PC-3 (cell line): ENCODE measurements at regions not wholly inside any gene's neighbourhood (a gene's known extent, or its start where the extent isn't known, plus 50 kb on each side); places are given as distances from the start of the nearest gene placed in this dataset.

Source experiments
- ATAC-seq: fragments of 200-7000 bp; cut with Tn5 transposase; 2 replicates; pipeline ENCODE4 v1.9.1; 2020; ENCODE audit warnings: mild to moderate bottlenecking, moderate library complexity
- BruUV-seq: library from RNA; stranded (reverse); fragments of 400-500 nt; replicated peaks from 2 replicates; lab custom pipeline; 2021; lab: Mats Ljungman, UMichigan
- CTCF ChIA-PET: fragments of 300-600 bp; sonication (Branson Sonifier 250); formaldehyde crosslinking; loops from one replicate; lab custom pipeline; 2022; ENCODE audit warnings: antibody characterized with exemption; lab: Charles Lee
- POLR2A ChIA-PET: fragments of 300-600 bp; sonication (Branson Sonifier 250); formaldehyde crosslinking; loops from one replicate; lab custom pipeline; 2022; ENCODE audit warnings: antibody characterized with exemption; ENCODE audit not compliant: unreplicated experiment; lab: Charles Lee
- DNase-seq: peaks from one replicate; pipeline ENCODE4 v3.0.0-alpha.2; 2015
- H2AFZ ChIP-seq: fragments of 300-600 bp; sonication (generic); 2 replicates; pipeline ENCODE4 v1.6.0; 2016; ENCODE audit warnings: antibody characterized with exemption, low read length
- H3F3A ChIP-seq: fragments of 300-600 bp; sonication (generic); one replicate; pipeline ENCODE4 v1.6.0; 2017; ENCODE audit warnings: antibody characterized with exemption, low read length, control low read depth, mild to moderate bottlenecking; ENCODE audit not compliant: unreplicated experiment
- H3K27ac ChIP-seq: fragments of 300-600 bp; sonication (generic); 2 replicates; pipeline ENCODE4 v1.5.1; 2016; ENCODE audit warnings: mild to moderate bottlenecking, low read length
- H3K27me3 ChIP-seq: fragments of 300-600 bp; sonication (generic); 2 replicates; pipeline ENCODE4 v1.6.1; 2016; ENCODE audit warnings: low read length, mixed read lengths
- H3K36me3 ChIP-seq: fragments of 300-600 bp; sonication (generic); 2 replicates; pipeline ENCODE4 v1.6.1; 2016; ENCODE audit warnings: low read depth, mixed run types, low read length, mixed read lengths
- H3K4me1 ChIP-seq: fragments of 300-600 bp; sonication (generic); 2 replicates; pipeline ENCODE4 v1.5.1; 2016; ENCODE audit warnings: low read length; ENCODE audit not compliant: insufficient read depth
- H3K4me2 ChIP-seq: fragments of 300-600 bp; sonication (generic); 2 replicates; pipeline ENCODE4 v1.6.0; 2016; ENCODE audit warnings: low read length
- H3K4me3 ChIP-seq: fragments of 300-600 bp; sonication (generic); 2 replicates; pipeline ENCODE4 v1.5.1; 2016; ENCODE audit warnings: mild to moderate bottlenecking, low read length, mixed read lengths
- H3K79me2 ChIP-seq: fragments of 300-600 bp; sonication (generic); 2 replicates; pipeline ENCODE4 v1.6.1; 2017; ENCODE audit warnings: low read length, mixed read lengths
- H3K9ac ChIP-seq: fragments of 300-600 bp; sonication (generic); 2 replicates; pipeline ENCODE4 v1.6.0; 2016; ENCODE audit warnings: mild to moderate bottlenecking, low read length
- H3K9me2 ChIP-seq: fragments of 300-600 bp; sonication (generic); replicated peaks from 2 replicates; pipeline ENCODE4 v1.6.1; 2016; ENCODE audit warnings: mixed run types, low read length, mixed read lengths
- H3K9me3 ChIP-seq: fragments of 300-600 bp; sonication (generic); 2 replicates; pipeline ENCODE4 v1.6.1; 2016; ENCODE audit warnings: low read length, mixed read lengths
- H4K20me1 ChIP-seq: fragments of 300-600 bp; sonication (generic); 2 replicates; pipeline ENCODE4 v1.6.1; 2016; ENCODE audit warnings: low read length, mixed read lengths
- CTCF ChIP-seq: fragments of 300-600 bp; sonication (generic); conservative IDR thresholded peaks from 2 replicates; pipeline ENCODE4 v1.5.1; 2017; ENCODE audit warnings: antibody characterized with exemption, low read depth, mild to moderate bottlenecking, low read length
- EZH2 ChIP-seq: fragments of 300-600 bp; sonication (generic); IDR thresholded peaks from one replicate; pipeline ENCODE4 v1.6.1; 2017; ENCODE audit warnings: antibody characterized with exemption, mild to moderate bottlenecking, low read length; ENCODE audit not compliant: unreplicated experiment
- EZH2phosphoT487 ChIP-seq: fragments of 300-600 bp; sonication (generic); IDR thresholded peaks from 2 replicates; pipeline ENCODE4 v1.6.1; 2018; ENCODE audit warnings: mild to moderate bottlenecking, antibody characterized with exemption, low read length, borderline replicate concordance
- intact Hi-C: fragments of 100-400 bp; cut with micrococcal nuclease; formaldehyde crosslinking; loops from 2 replicates; pipeline ENCODE4 v1.9.0; 2023

- DNase-seq (no peak), ATAC-seq (no peak)
- no peaks in the 10 kb centered on the region for H3K27me3 ChIP-seq
- no peak overlapping the region for H3K4me3 ChIP-seq
- intact Hi-C loops, result no loop called here
- H3K36me3 ChIP-seq, result no peaks in the 10 kb centered on the region
- H3F3A ChIP-seq, result no peaks in the 10 kb centered on the region
- H3K9me3 ChIP-seq, result no peaks in the 10 kb centered on the region
- H3K4me1 ChIP-seq, result no peaks in the 10 kb centered on the region
- ChIA-PET CTCF (no interaction called here), POLR2A (no interaction called here)
- BruUV-seq, result no TSS peak
- no peak overlapping the region for H3K27ac ChIP-seq
- no peaks in the 10 kb centered on the region for H3K9me2 ChIP-seq
- H2AFZ ChIP-seq, result no peak overlapping the region
- TF ChIP-seq EZH2phosphoT487 (no peak), EZH2 (no peak), CTCF (no peak)
- no peaks in the 10 kb centered on the region for H3K79me2 ChIP-seq
- H3K9ac ChIP-seq, result no peak overlapping the region
- no peak overlapping the region for H3K4me2 ChIP-seq
- H4K20me1 ChIP-seq, result no peaks in the 10 kb centered on the region
Measured at GRCh38 chr4:114193624-114194399, 214.4 kb upstream of the ARSJ start.

GRCh38 chr4:114196606-114197005, 217.2 kb upstream of the ARSJ start:
- DNase-seq, result no peak
- intact Hi-C loops, result no loop called here
- ChIA-PET CTCF (no interaction called here), POLR2A (no interaction called here)
- Histone ChIP-seq H3K36me3 (no peaks in the 10 kb centered on the region), H3K4me3 (no peak overlapping the region), H3K4me1 (no peaks in the 10 kb centered on the region), H4K20me1 (no peaks in the 10 kb centered on the region), H2AFZ (no peak overlapping the region), H3K27me3 (no peaks in the 10 kb centered on the region), H3F3A (no peaks in the 10 kb centered on the region), H3K27ac (no peak overlapping the region), H3K4me2 (no peak overlapping the region), H3K9me3 (no peaks in the 10 kb centered on the region), H3K9me2 (no peaks in the 10 kb centered on the region), H3K79me2 (no peaks in the 10 kb centered on the region), H3K9ac (no peak overlapping the region)
- no peak for ATAC-seq
- TF ChIP-seq EZH2, result no peak
- TF ChIP-seq CTCF, result no peak
- TF ChIP-seq EZH2phosphoT487, result no peak
- BruUV-seq, result no TSS peak

GRCh38 chr4:114200026-114200425, 220.6 kb upstream of the ARSJ start:
- Histone ChIP-seq H3K9me3 (no peaks in the 10 kb centered on the region), H3K4me3 (no peak overlapping the region), H3K9ac (no peak overlapping the region), H3K79me2 (no peaks in the 10 kb centered on the region), H3K4me2 (no peak overlapping the region), H3K27ac (no peak overlapping the region), H3F3A (no peaks in the 10 kb centered on the region), H3K9me2 (no peaks in the 10 kb centered on the region), H3K36me3 (no peaks in the 10 kb centered on the region), H3K27me3 (no peaks in the 10 kb centered on the region), H2AFZ (no peak overlapping the region), H4K20me1 (no peaks in the 10 kb centered on the region), H3K4me1 (no peaks in the 10 kb centered on the region)
- DNase-seq (no peak), ATAC-seq (no peak)
- BruUV-seq, result no TSS peak
- TF ChIP-seq EZH2phosphoT487 (no peak), CTCF (no peak), EZH2 (no peak)
- ChIA-PET POLR2A (no interaction called here), CTCF (no interaction called here)
- intact Hi-C loops, result no loop called here
